Kidney glomerular epithelial cell (primary cell): ENCODE measurements at regions not wholly inside any gene's neighbourhood (a gene's known extent, or its start where the extent isn't known, plus 50 kb on each side); places are given as distances from the start of the nearest gene placed in this dataset.

Experiments used
- DNase-seq: peaks from one replicate; lab custom pipeline; 2025; lab: John Stamatoyannopoulos, UW

- no peak for DNase-seq
Observed at GRCh38 chr5:129341306-129341705, 118.8 kb upstream of the ADAMTS19 start.

DNA sequence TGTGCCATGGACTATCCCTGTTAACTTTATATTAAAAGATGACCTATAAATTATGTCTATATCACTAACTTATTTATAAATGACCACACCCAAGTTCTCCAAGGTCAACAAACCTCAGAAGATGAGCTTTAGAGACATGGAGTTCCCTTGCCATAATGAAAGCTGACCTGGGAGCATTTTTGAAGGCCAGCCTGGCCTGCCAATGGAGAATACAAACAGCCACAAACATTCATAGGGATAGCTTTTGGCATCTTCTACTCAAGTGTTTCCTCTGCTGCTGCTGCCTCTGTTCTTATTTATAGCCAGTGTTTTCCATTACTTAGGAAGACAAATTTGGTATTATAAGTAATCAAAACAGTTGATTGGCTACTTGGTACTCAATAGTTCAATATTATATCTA is 117.3 kb upstream of the ADAMTS19 start:
- no peak for DNase-seq

DNA sequence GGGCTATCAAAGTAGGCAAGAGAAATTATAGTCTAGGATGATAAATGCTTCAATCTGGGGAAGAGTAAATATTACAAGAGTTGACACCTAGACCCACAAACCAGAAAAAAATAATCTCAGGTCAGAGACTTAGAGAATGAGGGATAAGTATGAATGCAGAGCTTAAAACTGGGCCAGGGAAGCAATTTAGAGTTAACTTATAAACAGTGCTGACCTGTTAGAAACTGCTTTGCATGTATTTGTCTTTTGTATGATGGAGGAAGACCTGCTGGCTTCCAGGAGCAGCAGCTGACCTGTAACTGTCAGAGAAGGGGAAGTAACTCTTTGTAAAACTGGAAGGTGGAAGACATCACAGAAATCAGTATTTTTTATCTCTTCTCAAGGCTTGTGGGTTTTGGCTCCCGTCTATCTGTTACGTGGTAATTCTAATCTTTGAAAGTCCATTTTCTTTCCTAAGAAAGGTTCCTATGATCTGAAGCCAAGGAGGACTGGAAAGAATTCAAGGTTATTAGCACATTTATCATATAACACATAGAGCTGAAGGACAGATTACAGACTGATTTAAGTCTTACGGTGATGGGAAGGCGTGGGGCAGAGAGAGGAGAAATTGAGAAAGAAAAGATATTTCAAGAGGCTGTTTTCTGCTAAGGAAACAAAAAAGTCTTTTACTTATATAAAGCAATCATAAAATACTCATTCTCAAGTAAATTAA is 114.7 kb upstream of the ADAMTS19 start:
- DNase-seq, result no peak

DNA sequence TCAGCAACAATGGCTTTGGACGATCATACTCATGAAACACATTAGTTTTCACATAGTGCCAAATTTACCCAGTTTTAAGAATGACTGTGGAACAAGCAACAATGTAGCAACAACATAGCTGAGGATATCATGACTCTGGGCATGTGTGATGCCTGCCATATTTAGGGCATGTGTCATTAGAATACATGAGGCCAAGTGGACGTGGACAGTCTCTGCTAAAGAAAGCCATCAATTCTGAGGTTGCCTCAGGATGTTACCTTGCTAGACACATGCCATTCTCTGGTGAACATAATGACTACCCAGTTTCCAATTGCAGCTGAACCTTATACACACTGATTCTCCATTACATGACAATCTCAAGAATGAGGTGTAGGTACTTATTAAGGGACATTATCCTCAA is 103.3 kb upstream of the ADAMTS19 start:
- DNase-seq, result no peak

DNA sequence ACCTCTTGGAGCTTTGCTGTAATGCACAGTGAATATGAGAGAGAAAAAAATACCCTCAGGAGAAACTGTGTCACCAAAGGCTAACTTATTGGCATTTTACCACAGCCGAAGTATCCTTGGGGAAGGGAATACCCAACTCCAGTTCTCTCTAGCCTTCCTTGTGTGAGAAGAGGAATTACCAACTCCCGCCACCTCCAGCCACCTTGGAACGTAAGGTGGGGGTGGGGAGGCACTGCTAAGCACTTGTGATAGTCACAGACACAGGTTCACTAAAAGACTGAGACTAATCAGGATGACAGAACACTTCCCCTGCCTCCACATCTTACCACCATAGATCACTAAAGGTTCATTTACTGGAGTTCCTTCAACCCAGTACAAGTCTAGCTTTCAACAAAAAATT is 102.0 kb upstream of the ADAMTS19 start:
- DNase-seq, result no peak

GRCh38 chr5:129359450-129359849 is 100.6 kb upstream of the ADAMTS19 start:
- DNase-seq, result no peak

DNA sequence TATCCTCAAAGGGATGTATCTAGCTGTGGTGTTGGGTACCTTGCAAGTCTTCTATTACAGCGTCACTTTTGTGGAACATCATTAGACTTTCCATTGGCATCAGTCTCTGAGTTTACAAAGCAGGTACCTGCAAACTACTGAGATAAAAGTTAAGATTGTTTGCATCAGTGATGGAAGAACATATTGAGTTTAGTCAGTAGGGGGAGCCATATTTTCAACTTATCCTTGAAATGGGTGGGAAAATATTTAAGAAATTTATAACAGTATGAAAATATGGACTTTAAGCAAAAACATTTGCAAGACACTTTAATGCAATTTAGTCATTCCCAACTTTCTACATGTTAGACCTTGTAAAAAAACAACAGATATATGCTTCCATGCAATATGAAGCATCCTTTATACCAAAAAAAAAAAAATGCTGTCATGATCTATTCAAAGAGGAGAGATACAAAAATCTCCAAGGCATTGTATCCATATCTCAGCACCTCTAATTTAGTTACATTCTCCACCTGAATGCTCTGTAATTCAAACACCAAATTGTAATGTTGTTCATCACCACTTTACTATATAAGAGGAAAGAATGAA is 98.6 kb upstream of the ADAMTS19 start:
- peak; percentile 1 for DNase-seq

- DNase-seq, result no peak
Observed at GRCh38 chr5:129362456-129362855, 97.6 kb upstream of the ADAMTS19 start.

DNA sequence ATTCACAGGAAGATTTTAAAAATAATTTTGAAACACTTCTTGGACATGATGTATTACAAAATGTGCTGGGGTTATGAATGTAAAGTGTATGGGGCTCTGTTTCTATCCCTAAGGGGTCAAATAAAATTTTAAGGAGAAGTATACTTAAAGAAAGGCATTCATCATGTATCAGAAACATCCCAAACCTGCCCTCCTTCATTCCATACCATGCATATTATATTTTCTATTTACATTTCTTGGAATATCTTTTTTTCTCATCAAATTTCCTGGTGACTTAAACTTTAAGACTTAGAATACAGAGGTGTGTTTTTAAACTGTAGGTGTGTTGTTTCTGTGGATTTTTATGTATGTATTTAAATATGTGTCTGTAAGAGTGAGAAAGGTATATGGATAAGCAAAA is 96.1 kb upstream of the ADAMTS19 start:
- DNase-seq, result no peak

DNA sequence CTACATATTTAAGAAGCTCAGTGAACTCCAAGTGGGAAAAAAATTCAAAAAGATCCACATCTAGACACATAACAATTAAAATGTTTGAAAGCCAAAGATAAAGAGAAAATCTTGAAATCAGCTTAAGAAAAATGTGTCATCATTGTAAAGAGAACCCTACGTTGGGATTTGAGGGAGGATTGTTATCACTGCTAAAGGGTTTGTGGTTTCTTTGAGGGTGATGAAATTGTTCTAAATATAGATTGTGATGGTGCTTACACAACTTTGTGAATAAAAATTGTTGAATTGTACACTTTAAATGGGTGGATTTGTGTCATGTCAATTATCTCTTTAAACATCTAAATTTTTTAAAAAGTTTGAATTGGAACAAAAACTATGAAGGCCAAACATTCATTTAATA is 92.2 kb upstream of the ADAMTS19 start:
- DNase-seq, result no peak

- no peak for DNase-seq
Observed at GRCh38 chr5:129372025-129372424, 88.1 kb upstream of the ADAMTS19 start.

DNA sequence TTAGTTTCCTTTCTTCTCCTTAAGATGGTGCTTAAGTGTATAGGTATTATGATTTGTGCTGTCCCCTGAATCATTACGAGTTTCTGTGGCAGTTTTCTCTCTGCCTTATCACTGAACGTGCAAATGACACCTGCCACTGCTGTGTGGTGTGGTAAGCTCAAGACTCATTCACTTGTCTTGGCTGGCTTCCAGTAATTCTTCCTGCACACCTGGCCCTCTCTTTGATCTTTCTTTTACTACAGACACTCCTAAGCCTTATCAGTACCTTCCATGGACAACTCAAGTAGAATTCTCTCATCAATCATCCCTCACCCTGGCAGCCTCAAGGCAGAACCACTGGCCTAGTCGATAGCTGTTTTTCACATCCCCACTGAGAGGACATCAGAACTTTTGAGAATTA is 82.6 kb upstream of the ADAMTS19 start:
- no peak for DNase-seq

GRCh38 chr5:129378961-129379360 is 81.1 kb upstream of the ADAMTS19 start:
- DNase-seq, result no peak

GRCh38 chr5:129379406-129379805 is 80.7 kb upstream of the ADAMTS19 start:
- DNase-seq, result no peak

DNA sequence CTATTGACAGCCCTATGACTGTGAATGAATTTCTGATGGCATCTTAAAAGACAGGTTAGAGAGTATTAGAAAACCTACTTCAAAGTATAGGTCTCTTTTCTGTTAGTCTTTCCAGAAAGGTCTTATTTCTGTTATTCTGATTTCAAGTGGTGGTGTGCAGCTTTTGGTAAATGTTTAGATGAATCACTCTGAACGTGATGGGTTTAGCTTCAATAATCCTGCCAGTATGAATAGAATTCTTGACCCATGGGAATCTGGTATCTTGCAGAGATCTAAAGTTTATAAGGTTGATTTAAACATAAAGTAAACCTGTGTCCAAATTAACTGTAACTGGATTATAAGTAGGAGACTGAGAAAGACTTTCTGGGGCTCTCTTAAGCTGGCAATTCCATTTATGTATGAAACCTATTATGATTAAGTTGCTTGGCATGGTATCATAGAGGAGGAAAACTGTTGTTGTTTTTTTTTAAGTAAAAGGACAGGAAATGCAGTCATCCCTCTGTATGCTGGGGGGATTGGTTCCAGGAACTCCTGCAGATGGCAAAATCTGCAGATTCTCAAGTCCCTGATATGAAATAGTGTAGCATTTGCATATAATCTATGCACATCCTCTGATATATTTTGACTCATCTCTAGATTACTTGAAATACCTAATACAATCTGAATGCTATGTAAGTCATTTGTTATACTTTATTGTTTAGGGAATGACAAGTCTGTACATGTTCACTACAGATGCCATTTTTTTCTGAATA is 77.0 kb upstream of the ADAMTS19 start:
- no peak for DNase-seq

GRCh38 chr5:129384193-129384592 is 75.9 kb upstream of the ADAMTS19 start:
- no peak for DNase-seq

DNA sequence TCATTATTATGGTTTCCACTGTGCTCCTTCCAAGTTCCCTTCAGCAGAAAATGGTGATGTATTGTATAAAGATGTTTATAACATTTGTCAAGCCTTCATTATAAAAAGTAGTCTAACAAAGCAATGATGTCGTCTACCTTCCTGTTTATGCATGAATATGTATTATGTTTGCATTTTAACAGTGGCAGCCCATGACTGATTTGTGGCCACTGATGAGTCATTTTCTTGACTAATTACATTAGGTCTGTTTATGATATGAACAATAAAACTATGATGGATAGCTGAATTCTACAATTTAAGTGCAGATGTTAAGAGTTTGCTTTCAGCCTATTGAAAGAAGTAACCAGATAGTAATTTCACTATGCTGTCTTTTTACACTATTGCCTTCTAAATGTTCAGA is 75.4 kb upstream of the ADAMTS19 start:
- no peak for DNase-seq

GRCh38 chr5:129387944-129388343 is 72.2 kb upstream of the ADAMTS19 start:
- DNase-seq, result no peak

DNA sequence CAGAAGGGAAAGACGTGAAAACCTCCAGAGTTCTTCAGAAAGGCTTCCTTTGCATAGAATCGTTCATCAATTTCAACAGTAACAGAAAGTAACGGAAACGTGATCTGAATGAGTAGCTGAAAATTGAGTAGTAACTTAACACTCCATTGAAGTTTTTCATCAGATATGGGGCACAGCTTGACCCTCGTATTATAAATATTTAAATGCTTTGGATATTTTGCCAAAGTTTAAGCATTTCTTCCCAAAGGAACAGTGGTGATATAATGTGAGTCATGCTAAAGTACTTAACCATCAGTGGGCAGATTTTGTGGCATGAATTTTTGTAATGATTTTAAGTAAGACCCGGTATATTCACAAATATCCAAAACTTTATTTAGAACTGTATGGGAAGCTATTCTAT is 67.4 kb upstream of the ADAMTS19 start:
- no peak for DNase-seq

GRCh38 chr5:129395247-129395646 is 64.9 kb upstream of the ADAMTS19 start:
- DNase-seq, result no peak

DNA sequence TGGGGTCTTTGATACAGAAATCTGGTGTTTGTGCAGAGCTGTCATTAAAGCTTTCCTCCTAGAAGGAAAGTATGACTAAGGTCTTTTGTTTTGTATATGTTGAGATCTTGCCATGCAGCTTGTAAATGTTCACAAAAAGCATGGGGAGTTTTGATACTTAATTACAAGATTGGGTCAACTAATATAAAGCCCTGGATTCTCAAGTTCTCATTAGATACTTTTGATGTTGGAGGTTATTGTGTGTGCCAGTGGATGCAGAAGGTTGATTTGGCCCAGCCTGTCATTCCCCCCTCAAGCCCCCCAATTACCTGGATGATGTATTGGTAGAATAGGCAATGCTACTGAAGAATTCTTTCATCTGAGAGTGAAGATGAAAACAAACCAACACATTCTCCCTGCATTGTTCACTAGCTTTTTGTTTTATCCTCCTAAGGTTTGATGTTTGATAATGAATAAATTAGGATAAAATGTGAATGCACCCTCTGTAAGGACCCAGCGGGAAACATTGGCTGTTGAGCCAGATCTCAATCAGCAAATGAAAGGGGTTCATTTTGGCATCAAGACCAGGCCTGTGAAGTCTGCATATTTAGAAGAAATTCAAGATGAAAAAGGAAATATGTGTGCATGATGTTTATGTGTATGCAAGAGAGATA is 61.9 kb upstream of the ADAMTS19 start:
- no peak for DNase-seq

DNA sequence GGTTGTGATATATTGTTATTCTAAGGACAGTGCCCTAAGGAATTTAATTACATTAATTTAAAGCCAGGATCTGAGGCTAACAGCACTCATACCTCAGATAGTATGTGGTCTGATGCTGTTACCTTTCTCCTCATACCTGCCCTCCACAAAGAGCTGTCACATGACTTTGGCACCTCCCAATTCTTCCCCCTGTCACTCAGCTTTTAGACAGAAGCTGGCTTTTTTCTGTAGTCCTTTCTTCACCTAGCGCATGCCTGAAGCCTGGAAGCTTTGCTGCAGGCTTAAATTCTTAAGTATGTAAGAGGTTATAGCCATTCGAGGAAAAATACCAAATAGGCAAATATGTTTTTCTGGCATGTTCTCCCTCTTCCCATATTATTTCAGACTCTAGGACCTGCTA is 61.0 kb upstream of the ADAMTS19 start:
- no peak for DNase-seq
